ENCODE measurements at regions not wholly inside any gene's neighbourhood (a gene's known extent, or its start where the extent isn't known, plus 50 kb on each side); places are given as distances from the start of the nearest gene placed in this dataset.

DNA sequence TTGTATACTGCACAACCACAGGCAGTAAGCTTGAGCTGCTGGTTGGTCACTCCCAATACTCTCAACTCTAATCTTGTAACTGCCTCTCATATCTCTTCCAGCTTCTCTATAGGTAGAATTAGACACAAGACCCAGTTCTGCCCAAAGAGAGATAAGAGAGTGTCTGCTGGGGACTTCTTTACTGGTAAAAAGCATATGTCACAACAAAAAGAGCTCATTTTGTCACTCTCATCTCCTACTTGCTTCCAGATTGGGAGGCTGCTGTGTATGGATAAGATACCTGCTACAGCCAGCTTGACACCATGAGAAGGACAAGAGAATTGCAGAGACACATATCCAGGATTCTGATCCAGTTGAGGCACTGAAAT lies 165.2 kb downstream of the PTH2R start:
- Histone ChIP-seq H3K4me1 (ENCODE audit: control insufficient read depth, insufficient read depth, low read length) (no peaks in the 10 kb centered on the region), H3K36me3 (ENCODE audit: control insufficient read depth, insufficient read depth, low read length) (no peaks in the 10 kb centered on the region), H3K27me3 (ENCODE audit: control insufficient read depth, insufficient read depth, low read length) (no peaks in the 10 kb centered on the region), H3K27ac (ENCODE audit: low read length) (no peak overlapping the region), H3K4me3 (ENCODE audit: low read depth in 2 of 2, low read length in 2 of 2) (no peak overlapping the region), H3K9me3 (ENCODE audit: control insufficient read depth, insufficient read depth, low read depth, low read length) (no peaks in the 10 kb centered on the region)
- DNase-seq (ENCODE audit: low read depth, low spot score) (no peak), ATAC-seq (no peak)
- intact Hi-C loops (cut with micrococcal nuclease; ENCODE audit: unreplicated experiment) = no loop called here
- ChIA-PET POLR2A (no interaction called here), CTCF (no interaction called here)
- in situ Hi-C loops (cut with HindIII; ENCODE audit: low pct_unique_long_range_greater_than_20kb, low sequenced_read_pairs) = no loop called here
- TF ChIP-seq POLR2AphosphoS5 (IDR thresholded peaks at IDR 0.05; ENCODE audit: low read depth, low read length) (no peak), TCF7L2 (IDR thresholded peaks at IDR 0.05; ENCODE audit: low read depth, low read length) (no peak), SIN3A (IDR thresholded peaks at IDR 0.05; ENCODE audit: borderline replicate concordance, insufficient read depth, low read depth, low read length) (no peak)
- TF ChIP-seq, protein P1, sequence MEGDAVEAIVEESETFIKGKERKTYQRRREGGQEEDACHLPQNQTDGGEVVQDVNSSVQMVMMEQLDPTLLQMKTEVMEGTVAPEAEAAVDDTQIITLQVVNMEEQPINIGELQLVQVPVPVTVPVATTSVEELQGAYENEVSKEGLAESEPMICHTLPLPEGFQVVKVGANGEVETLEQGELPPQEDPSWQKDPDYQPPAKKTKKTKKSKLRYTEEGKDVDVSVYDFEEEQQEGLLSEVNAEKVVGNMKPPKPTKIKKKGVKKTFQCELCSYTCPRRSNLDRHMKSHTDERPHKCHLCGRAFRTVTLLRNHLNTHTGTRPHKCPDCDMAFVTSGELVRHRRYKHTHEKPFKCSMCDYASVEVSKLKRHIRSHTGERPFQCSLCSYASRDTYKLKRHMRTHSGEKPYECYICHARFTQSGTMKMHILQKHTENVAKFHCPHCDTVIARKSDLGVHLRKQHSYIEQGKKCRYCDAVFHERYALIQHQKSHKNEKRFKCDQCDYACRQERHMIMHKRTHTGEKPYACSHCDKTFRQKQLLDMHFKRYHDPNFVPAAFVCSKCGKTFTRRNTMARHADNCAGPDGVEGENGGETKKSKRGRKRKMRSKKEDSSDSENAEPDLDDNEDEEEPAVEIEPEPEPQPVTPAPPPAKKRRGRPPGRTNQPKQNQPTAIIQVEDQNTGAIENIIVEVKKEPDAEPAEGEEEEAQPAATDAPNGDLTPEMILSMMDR (IDR thresholded peaks at IDR 0.05) = no peak
- TF ChIP-seq, protein P2, sequence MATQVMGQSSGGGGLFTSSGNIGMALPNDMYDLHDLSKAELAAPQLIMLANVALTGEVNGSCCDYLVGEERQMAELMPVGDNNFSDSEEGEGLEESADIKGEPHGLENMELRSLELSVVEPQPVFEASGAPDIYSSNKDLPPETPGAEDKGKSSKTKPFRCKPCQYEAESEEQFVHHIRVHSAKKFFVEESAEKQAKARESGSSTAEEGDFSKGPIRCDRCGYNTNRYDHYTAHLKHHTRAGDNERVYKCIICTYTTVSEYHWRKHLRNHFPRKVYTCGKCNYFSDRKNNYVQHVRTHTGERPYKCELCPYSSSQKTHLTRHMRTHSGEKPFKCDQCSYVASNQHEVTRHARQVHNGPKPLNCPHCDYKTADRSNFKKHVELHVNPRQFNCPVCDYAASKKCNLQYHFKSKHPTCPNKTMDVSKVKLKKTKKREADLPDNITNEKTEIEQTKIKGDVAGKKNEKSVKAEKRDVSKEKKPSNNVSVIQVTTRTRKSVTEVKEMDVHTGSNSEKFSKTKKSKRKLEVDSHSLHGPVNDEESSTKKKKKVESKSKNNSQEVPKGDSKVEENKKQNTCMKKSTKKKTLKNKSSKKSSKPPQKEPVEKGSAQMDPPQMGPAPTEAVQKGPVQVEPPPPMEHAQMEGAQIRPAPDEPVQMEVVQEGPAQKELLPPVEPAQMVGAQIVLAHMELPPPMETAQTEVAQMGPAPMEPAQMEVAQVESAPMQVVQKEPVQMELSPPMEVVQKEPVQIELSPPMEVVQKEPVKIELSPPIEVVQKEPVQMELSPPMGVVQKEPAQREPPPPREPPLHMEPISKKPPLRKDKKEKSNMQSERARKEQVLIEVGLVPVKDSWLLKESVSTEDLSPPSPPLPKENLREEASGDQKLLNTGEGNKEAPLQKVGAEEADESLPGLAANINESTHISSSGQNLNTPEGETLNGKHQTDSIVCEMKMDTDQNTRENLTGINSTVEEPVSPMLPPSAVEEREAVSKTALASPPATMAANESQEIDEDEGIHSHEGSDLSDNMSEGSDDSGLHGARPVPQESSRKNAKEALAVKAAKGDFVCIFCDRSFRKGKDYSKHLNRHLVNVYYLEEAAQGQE (IDR thresholded peaks at IDR 0.05; ENCODE audit: insufficient read depth in 1 of 2, low read depth in 2 of 2, low read length in 1 of 2) = no peak
- BruUV-seq (replicated peaks) = no TSS peak

DNA sequence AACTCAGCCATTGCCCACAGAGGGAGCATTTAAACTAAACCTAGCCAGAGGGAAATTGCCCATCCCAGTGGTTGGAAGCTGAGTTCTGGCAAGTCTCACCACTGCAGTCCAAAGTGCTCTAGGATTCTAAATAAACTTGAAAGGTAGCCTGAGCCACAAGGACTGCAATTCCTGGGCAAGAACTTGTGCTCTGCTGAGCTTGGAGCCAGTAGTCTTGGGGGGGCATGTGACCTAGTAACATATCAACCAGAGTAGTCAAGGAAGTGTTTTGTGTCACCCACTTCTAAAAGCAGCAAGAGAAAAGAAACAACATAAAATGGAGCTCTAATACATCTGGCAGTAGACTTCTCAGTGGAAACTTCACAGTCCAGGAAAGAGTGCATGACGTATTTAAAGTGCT lies 167.0 kb downstream of the PTH2R start:
- Histone ChIP-seq H3K36me3 (ENCODE audit: control insufficient read depth, insufficient read depth, low read length) (no peaks in the 10 kb centered on the region), H3K4me1 (ENCODE audit: control insufficient read depth, insufficient read depth, low read length) (no peaks in the 10 kb centered on the region), H3K27ac (ENCODE audit: low read length) (no peak overlapping the region), H3K4me3 (ENCODE audit: low read depth in 2 of 2, low read length in 2 of 2) (no peak overlapping the region), H3K27me3 (ENCODE audit: control insufficient read depth, insufficient read depth, low read length) (no peaks in the 10 kb centered on the region), H3K9me3 (ENCODE audit: control insufficient read depth, insufficient read depth, low read depth, low read length) (no peaks in the 10 kb centered on the region)
- no peak for DNase-seq (ENCODE audit: low read depth, low spot score)
- intact Hi-C loops (cut with micrococcal nuclease; ENCODE audit: unreplicated experiment) (no loop called here), in situ Hi-C loops (cut with HindIII; ENCODE audit: low pct_unique_long_range_greater_than_20kb, low sequenced_read_pairs) (no loop called here)
- BruUV-seq (replicated peaks) = no TSS peak
- TF ChIP-seq, protein P2 (IDR thresholded peaks at IDR 0.05; ENCODE audit: insufficient read depth in 1 of 2, low read depth in 2 of 2, low read length in 1 of 2) = no peak
- TF ChIP-seq SIN3A (IDR thresholded peaks at IDR 0.05; ENCODE audit: borderline replicate concordance, insufficient read depth, low read depth, low read length) = no peak
- TF ChIP-seq, protein P1 (IDR thresholded peaks at IDR 0.05) = no peak
- no peak for TF ChIP-seq POLR2AphosphoS5 (IDR thresholded peaks at IDR 0.05; ENCODE audit: low read depth, low read length)
- TF ChIP-seq TCF7L2 (IDR thresholded peaks at IDR 0.05; ENCODE audit: low read depth, low read length) = no peak
- ATAC-seq = no peak
- ChIA-PET POLR2A (no interaction called here), CTCF (no interaction called here)
